Smooth muscle cell of the brain vasculature (primary cell): ENCODE measurements at regions not wholly inside any gene's neighbourhood (a gene's known extent, or its start where the extent isn't known, plus 50 kb on each side); places are given as distances from the start of the nearest gene placed in this dataset.

Source experiments
- DNase-seq: peaks from one replicate; pipeline ENCODE4 v3.0.0-alpha.2; 2012; ENCODE audit warnings: low read depth, low spot score

- DNase-seq = peak; percentile 43
Measured at GRCh38 chr13:74794582-74794981, 660.4 kb upstream of the KLF12 start.

DNA sequence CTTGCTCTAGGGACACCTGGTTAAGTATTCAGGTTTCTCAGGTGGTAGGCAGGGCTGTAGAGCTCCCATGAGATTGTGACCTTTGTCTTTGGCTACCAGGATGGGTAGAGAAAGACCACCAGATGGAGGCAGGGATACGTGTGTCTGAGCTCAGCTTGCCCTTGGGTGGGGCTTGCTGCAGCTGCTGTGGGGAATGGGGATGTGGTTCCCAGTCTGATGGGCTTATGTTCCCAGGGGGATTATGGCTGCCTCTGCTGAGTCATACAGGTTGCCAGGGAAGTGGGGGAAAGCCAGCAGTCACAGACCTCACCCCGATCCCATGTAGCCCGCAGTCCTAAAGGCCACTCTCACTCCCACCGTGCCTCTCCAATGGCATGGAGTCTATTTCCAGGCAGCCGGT lies 659.9 kb upstream of the KLF12 start:
- DNase-seq = no peak

DNA sequence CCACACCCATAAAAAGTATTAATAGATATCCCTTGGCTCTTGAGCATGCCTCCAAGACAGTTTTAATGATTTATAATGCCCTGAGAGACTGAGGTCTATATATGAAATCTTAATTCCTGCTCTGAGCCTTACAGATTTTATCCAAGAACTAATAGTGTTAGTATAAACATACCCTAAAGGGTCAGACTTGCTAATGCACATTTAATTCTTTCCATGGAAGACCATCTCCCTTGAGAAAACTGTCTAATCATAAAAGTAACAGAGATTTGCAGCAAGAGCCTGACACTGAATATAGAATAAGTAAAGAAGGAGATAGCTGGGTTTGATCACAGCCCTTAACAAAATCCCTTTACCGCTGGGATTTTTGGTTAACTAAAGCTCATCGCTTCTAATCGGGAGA lies 650.8 kb upstream of the KLF12 start:
- no peak for DNase-seq

GRCh38 chr13:74778946-74779345 lies 644.7 kb upstream of the KLF12 start:
- DNase-seq = no peak

GRCh38 chr13:74778087-74778486 lies 643.9 kb upstream of the KLF12 start:
- DNase-seq = no peak

DNA sequence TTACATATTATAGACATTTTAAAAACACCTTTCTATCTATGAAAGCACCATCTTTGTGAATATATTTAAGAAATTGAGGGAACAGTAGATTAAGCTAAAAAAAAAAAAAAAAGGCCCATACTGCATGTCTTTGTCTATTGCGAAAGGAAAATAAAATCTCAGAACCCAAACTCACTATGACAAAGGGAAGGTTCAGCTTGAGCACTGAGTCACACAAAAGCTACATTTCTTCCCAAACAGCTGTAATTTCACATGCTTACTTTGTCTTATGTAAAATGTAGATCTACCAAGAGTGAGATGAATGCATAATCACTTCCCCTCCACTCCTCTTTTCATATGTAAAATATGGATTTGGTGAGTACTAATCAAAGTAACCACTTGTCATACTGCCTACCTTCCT lies 640.1 kb upstream of the KLF12 start:
- DNase-seq = no peak

- no peak for DNase-seq
Measured at GRCh38 chr13:74773248-74773647, 639.0 kb upstream of the KLF12 start.

GRCh38 chr13:74771964-74772363 lies 637.8 kb upstream of the KLF12 start:
- no peak for DNase-seq

DNA sequence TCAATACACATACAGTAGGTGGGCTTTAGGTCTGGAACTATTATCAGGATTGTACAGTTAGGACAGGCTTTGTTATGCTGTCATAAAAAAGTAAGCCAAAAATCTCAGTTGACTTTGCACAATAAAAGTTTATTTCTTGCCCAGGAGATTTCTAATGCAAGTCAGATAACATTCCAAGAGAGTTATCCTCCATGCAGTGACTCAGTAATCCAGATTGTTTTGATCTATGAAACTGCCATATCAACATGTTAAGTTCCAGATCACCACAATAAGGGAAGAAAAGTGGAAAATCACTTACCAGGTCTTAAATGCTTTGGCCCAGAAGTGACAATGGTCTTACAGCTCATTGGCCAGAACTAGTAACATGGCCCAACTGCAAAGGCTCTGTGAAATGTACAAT lies 636.2 kb upstream of the KLF12 start:
- no peak for DNase-seq

- DNase-seq = no peak
Measured at GRCh38 chr13:74769333-74769732, 635.1 kb upstream of the KLF12 start.

DNA sequence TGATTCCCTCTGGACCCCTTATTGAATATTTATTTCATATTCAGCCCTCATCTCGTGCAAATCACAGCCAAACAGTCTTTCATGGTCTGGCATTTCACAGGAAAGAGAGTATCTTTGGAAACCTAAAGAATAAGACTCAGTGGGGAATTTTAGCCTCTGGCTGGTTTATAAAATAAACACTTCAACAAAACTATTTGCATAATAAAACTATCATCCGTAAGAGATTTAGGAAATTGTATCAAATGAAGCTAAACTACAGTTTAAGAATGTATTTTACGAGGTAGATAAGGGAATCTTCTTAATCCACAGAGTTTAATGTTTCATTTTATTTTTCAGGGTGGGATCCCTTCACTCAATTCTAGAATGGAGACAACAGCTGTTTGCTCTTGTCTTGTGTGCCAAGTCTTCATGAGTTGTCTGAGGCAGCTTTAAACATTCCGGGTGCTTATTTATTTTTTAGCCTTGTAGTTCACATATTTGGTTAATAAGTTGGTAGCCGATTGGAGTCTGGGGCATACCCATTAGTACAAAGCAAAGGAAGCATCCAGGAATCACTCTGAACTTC lies 634.4 kb upstream of the KLF12 start:
- DNase-seq = no peak

DNA sequence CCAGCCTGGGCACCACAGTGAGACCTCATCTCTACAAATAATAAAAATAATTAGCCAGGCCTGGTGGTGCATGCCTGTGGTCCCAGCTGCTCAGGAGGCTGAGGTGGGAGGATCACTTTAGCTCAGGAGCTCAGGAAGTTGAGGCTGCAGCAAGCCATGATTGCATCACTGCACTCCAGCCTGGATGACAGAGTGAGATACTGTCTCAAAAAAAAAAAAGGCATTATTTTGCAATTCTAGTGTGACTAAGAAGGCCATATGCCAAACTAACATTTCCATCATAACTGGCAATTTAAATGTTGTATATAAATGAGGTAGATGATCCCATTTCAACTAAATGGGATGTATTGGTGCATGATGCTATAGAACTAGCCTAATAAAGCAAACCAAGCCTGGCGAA lies 632.8 kb upstream of the KLF12 start:
- no peak for DNase-seq

GRCh38 chr13:74765955-74766354 lies 631.8 kb upstream of the KLF12 start:
- DNase-seq = no peak

DNA sequence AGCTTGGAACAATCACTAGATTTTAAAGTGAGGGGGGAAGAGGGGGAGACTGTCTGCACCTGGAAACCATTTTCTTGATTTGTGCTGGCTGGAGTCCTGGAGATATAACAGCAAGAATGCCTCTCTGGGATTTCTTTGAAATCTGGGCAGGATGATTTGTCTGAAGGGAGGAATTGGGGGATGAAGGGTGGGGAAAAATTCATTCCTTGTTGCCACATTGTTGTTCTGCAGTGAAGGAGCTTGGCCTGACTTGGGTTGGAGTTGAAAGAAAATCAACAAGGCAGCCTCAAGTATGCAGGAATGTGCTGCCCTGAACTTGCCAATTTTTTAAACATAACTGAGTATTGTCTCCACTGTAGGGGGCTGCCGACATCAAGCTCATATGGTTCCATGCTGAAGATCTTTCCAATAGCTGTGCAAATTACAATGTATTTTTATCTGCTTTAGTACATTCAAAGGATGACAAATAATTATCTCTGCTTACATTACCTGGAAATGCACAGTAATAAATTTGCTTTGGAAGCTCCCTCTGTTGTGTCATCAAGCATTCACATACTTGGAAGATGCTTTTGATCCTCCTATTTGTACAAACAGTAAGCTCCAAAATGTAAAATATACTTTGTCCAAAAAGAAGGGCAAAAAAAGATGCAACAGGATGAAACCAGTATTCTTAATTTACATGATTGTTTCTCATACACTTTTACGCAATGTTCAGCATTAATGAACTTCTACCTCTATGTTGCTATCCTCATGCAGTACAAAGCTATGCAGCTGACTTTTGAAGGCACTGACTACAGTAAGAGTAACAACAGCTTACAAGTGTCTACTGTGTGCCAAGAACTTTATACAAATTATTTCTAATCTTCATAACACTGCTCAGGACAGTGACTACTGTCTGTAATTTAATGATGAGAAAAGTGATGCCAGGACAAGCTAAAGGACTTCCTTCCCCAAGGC lies 627.9 kb upstream of the KLF12 start:
- DNase-seq = no peak

DNA sequence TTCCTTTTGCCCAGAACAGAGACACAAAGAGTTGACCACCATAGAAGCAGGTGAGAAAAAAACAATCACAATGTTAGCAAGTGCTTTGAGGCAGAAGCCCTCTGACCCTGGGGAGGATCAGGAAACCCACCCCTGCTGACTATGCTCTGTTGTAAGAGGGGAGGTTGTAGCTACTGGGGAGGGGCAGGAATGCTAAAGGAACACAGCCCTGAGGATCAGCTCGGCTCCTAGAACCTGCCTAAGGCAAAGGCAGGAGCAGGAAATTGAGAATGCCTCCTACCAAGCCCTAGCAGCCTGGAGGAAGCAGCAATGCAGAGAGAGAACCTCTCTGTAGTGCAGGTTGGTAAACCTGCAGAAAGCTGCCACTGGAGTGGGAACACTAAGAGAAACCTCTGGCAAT lies 624.0 kb upstream of the KLF12 start:
- no peak for DNase-seq

GRCh38 chr13:74755065-74755464 lies 620.9 kb upstream of the KLF12 start:
- DNase-seq = no peak

GRCh38 chr13:74751739-74752138 lies 617.5 kb upstream of the KLF12 start:
- DNase-seq = peak; percentile 40

DNA sequence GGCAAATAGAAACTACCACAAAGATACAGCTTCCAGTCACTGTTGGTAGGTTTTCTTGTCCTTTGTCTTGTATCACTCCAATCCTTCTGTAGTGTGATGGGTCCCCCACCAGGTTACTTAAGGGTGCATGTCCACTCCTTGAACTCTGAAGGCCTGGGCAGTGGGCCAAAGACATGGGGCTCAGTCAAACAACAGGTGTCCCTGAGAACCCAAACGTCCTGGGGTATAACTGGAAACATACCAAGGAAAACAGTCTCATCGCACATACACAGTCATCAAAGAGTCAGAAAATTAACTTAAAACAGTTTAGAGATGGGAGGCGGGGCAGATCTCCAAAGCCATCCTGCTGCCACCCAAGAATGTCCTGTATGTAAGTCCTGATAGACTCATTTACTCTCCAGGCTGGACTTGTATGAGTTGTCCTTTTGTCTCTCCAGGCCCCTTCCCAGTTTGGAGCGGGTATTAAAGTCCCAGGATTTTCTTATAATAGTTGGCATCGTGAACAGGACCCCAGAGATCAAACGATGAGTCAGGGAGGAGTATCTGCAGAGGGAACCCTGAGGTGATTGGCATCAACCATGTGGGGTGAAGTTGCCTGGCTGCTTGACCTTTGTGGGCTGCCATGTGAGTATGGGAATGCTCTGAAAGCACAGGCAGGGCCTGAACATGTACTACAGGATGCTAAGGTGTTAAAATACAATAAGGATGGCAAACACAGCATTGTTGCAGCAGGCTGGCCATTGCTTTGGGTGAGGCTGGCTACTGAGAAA lies 613.2 kb upstream of the KLF12 start:
- no peak for DNase-seq

- no peak for DNase-seq
Measured at GRCh38 chr13:74743992-74744391, 609.8 kb upstream of the KLF12 start.

DNA sequence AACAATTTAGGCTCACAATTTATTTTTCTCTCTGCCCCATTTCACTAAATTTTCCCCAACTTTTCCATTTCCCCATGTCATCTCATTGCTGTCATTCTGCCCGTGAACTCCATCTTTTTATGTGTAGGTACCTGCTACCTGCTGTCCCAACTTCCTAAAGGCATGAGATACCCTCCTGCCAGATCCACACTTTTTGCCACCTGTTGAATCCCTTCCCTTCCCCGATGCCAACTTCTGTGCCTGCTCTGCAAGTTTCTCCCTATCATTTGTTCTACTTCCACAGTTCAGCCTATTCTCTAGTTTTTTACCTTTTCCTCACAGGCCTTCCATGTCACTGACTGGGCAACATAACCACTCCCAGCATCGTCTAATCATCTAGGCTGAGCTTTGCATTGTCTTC lies 607.5 kb upstream of the KLF12 start:
- no peak for DNase-seq

DNA sequence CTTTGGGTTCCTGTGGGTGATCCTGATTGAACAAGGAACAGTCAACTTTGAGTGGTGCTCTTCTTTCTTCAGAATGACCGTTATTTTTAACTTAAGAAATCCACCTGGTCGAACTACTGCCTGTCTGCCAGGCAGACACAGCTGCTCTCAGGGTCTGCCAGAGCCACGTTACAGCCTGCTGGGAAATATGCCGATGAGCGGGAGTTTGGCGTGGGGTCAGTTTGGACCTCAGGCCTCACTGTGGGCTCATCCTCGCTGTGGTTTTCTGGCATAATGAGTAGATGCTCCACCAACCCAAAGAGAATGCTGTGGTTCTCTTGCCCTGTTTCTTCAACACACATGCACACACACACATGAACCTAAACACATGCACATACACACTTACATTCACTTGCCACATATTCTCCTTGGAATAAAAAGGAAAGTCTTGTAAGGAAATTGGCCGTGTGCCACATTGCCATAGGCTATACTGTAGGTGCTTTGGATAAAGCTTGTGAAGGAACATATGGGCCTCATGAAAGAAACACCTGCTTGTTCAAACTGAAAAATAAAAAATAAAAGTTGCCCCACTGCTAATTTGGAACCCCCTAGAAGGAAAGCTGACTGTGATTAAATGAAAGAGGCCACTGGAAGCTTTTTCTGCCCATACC lies 598.7 kb upstream of the KLF12 start:
- DNase-seq = no peak

GRCh38 chr13:74731731-74732130 lies 597.5 kb upstream of the KLF12 start:
- DNase-seq = no peak
